ENCODE measurements at regions not wholly inside any gene's neighbourhood (a gene's known extent, or its start where the extent isn't known, plus 50 kb on each side); places are given as distances from the start of the nearest gene placed in this dataset.

GRCh38 chr14:86481104-86481503 lies 951.2 kb downstream of the FLRT2 start:
- TF ChIP-seq CTCF (IDR thresholded peaks at IDR 0.05; ENCODE audit: low read depth, low read length, poor library complexity, severe bottlenecking): no peak
- TF ChIP-seq EZH2phosphoT487 (IDR thresholded peaks at IDR 0.05; ENCODE audit: borderline replicate concordance, low read length): no peak
